GM19239 (cell line): ENCODE measurements at regions not wholly inside any gene's neighbourhood (a gene's known extent, or its start where the extent isn't known, plus 50 kb on each side); places are given as distances from the start of the nearest gene placed in this dataset.
"Not testable (repeated sequence)": the region's sequence is repeated elsewhere in the genome, so short reads cannot be mapped to it uniquely, and the experiment has no call there.

Experiments used
- DNase-seq: peaks from one replicate; pipeline ENCODE4 v3.0.0; 2011; ENCODE audit warnings: low spot score; ENCODE audit not compliant: insufficient read length
- FAIRE-seq: peaks from 2 replicates; lab custom pipeline; 2011; peaks lifted over from hg19 to GRCh38; lab: Jason Lieb, UNC

DNA sequence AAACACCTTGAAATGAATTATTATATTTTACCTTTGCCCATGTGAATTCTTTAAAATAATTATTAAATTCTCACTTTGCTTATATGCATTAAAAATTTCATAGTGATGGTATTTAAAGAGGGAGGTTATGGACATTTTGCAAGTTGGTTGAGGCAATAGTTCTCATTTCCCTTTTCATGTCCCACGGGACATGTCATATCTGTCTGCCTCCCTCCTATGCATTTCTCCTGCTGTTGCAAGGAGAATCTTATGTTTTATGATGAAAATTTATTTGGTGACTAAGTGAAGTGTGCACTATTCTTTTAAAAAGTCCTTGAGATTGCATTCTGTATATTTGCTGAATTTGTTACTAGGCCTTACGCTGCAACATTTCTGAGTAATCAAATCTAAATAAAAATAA is 67.2 kb downstream of the UTRN start:
- FAIRE-seq (peak; percentile 93), DNase-seq (no peak)

DNA sequence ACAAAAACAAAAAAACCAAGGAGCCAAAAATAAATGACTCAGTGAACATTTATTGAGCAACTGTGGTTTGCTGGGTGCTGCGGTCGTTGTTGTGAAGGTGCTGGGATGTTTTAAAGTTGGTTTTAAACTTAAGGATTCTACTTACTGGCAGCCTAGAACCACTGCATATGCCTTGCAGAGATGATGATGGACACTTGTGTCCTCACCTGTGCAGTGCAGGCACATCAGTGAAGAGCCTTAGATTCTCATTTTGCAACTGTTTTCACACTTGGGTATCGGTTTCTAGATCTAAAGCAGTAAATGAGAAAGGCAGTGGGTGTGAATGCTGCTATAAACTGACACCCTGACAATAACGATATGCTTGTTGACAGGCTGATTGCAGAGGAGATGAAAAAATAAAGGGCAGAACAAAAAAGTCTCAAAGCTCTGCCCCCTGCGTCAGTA is 68.8 kb downstream of the UTRN start:
- DNase-seq (no peak), FAIRE-seq (peak; percentile 98)

DNA sequence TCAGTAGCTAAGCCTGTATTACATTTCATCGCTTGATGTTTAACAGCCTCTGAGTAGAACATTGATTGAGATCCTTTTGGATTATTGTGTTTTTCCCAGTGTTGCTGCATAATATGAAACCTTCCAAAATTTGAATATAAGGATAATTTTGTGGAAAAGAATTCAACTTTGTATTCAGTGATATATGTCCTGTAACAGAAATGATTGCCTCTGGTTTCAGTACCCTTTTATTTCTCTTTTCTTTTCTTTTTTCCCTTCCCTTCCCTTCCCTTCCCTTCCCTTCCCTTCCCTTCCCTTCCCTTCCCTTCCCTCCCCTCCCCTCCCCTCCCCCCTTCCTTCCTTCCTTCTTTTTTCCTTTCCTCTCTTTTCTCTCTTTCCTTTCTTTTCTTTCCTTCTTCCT is 74.6 kb downstream of the UTRN start:
- DNase-seq (no peak), FAIRE-seq (no peak)

DNA sequence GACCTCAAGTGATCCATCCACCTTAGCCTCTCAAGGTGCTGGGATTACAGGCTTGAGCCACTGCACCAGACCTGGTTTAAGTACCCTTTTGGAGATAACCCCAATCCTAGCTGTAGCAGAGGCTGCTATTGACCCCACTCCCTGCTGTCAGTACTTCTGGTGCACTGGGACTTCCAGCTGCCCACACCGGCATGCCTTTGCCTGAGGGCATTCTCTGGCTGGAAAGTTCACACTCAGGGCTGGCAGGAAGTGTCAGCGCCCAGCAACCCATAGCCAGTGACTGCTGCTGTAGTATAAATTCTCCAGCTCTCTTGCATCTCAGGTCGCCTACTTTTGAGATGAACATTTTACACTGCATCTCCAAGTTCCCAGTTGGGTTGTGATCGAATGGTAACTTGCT is 75.3 kb downstream of the UTRN start:
- FAIRE-seq (no peak), DNase-seq (no peak)

DNA sequence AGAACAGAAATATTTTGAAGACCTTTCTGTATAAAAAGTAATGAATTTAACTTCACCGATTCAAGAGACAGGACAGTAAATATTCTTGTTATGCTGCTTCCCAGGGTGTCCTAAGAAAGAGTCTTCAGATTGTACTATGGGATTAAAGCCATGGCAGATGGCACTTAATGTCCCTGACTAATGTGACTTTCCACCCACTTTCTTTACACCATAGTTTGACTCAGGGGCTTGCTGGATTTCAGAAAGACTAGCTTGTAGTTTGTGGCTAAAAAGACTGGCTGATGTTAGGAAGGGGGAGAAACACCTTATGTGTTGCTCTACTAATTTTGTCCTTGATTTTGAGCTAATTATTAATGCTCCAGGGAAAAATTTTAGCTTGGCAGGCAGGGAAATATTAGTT is 75.9 kb downstream of the UTRN start:
- DNase-seq (no peak), FAIRE-seq (peak; percentile 71)

DNA sequence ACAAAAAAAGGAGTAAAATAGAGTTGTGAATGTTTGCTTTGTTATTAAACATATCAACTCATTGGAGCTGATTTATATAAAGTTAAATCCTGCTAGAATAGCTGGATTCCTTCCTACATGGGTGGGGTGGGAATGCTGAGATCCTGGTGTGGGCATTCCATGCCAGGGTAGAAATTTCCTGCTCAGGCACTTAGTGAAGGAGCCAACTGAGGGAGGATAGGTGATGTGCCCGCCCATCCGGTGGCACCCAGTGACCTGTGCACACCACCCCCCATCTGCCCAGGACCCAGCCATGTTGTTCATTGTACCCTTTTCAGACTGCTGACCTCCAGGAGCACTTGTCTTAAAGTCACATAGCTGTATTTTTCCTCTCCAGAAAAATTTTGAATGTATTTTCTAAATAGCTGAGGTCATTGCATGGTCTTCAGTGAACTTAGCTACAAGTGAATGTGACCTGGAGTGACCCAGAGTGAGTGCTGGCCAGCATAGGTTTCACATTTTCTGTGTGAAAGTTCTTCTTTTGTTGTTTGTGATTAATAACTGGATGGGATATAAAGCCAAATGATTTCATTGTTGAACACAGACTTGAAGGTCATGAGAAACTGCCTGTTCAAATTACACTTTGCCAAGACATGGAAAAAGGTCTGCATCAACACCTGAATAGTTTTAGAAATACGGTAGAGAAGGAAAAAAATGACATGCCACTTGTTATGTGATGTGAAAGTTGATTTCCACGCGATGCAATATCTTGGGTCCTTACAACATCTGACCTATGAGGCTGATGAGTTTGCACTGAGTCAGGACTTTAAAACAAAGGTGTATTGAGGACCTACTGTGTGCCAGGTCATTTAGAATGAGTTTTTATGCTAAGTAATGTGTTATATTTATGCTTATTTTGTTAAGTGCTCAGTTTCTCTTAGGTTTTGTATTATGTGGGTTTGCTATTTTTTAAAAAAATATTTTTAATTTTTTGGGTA is 77.2 kb downstream of the UTRN start:
- no peak for DNase-seq
- peak; percentile 79 for FAIRE-seq

DNA sequence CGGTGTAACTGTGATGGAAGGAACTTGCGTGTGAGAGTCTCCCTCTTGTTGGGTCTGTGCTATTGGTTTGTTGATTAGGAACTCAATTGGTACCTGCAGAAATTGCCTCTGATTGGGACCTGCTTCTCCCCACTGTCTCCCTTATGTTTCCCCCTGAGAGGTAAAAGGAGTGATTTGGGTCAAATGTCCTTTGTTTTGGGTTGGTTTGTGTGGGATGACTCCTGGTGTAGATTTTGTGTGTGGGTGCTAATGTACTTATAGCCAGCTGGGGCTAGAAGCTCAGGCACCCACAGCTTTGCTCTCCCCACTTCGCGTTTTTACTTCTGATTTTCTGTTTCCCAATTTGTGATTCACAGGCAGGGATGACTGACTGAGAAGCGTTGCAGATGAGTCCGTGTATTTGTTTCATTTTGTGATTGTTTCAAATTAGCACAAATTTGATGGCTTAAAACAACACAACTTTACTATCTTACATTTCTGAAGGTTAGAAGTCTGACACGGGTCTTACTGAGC is 79.1 kb downstream of the UTRN start:
- FAIRE-seq: peak; percentile 89
- DNase-seq: no peak

DNA sequence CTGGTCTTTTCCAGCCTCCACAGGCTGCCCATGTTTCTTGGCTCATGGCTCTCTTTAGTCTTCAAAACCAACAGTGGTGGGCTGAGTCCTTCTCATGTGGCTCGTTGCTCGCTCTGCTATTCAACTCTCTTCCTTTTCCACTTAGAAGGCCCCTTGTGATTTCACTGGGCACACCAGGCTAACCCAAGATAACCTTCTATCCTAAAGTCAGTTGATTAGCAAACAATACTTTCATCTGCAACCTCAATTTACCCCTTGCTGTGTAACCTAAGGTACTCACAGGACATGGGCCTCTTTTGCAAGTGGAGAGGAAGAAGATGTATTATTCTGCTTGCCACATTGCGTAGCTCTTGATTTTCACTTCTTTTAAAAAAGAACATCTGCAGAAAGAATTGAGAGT is 79.6 kb downstream of the UTRN start:
- FAIRE-seq: peak; percentile 42
- no peak for DNase-seq

DNA sequence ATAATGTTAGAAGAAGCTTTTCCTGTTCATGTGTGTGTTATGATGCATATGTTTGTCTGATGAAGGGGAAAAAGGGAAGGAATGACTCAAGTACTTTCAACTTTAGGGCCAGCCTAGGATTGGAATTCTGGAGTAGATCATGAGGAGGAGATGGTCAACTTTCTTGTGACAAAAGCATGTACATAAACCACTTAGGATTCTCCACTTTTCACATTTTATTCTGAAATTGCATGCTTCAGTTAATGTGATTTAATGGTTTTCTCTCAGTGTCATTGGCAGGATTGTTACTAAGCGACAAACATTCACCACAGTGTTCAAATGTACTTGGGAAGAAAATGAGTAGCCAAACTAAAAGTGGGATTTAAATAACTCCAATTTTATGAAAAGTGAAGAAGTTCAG is 80.1 kb downstream of the UTRN start:
- FAIRE-seq: no peak
- DNase-seq: no peak

DNA sequence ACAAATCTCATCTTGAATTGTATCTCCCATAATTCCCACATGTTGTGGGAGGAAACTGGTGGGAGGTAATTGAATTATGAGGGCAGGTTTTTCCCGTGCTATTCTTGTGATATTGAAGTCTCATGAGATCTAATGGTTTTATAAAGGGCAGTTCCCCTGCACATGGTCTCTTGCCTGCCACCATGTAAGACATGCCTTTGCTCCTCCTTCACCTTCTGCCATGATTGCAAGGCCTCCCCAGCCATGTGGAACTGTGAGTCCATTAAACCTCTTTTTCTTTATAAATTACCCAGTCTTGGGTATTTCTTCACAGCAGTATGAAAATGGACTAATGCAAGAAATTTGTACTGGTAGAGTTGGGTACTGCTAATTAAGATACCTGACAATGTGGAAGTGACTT is 84.6 kb downstream of the UTRN start:
- not testable (repeated sequence) for FAIRE-seq

DNA sequence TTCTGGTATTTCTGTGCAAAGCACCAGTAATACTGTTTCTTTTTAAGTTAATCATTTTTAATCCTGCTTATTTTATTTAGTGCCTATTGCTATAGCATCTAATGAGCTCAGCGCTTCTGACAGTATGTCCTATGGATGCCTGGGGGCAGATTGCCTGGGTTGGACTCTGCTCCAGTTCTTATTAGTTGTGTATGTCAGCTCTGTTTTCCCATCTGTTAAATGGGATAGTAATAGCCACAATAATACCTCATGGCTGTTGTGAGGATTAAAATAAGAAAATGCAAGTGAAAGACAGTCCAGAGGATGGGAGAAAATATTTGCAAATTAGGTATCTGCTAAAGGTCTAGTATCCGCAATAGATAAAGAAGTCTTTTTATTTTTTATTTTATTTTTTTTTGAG is 87.0 kb downstream of the UTRN start:
- FAIRE-seq: no peak
- no peak for DNase-seq

More for the DNA sequence above, 84.6 kb downstream of the UTRN start:
- not testable (repeated sequence) for DNase-seq

DNA sequence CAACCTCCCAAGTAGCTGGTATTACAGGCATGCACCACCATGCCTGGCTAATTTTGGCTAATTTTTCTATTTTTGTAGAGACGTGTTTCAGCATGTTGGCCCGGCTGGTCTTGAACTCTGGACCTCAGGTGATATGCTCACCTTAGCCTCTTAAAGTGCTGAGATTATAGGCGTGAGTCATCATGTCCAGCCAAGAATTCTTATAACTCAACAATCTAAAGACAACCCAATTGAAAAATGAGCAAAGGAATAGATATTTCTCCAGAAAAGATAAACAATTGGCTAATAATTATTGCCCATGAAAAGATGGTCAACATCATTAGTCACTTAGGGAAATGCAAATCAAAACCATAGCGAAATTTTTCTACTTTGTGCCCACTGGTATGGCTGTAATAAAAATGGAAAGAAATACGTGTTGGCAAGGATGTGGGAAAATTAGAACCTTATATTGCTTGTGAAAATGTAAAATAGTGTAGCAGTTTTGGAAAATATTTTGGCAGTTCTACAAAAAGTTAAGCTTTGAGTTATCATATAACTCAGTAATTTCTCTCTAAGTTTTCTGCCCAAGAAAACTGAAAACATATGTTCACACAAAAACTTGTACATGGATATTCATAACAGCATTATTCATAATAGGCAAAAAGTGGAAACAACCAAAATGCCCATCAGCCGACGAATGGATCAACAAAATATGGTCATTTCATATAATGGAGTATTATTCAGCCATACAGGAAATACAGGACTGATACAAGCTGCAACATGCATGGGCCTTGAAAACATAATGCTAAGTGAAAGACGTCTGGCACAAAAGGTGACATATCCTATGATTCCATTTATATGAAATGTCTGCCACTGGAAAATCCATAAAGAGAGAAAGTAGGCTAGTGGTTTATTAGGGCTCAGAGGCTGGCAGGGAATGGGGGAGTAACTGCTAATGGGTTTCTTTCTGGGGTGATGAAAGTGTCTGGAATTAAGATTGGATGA is 87.8 kb downstream of the UTRN start:
- FAIRE-seq (peak; percentile 47), DNase-seq (no peak)

DNA sequence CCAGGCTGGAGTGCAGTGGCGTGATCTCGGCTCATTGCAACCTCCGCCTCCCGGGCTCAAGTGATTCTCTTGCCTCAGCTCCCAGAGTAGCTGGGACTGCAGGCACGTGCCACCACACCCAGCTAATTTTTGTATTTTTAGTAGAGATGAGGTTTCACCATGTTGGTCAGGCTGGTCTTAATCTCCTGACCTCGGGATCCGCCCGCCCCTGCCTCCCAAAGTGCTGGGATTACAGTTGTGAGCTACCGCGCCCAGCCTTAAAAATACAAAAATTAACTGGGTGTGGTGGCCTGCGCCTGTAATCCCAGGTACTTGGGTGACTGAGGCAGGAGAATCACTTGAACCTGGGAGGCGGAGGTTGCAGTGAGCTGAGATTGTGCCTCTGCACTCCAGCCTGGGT is 89.4 kb downstream of the UTRN start:
- not testable (repeated sequence) for DNase-seq, FAIRE-seq

DNA sequence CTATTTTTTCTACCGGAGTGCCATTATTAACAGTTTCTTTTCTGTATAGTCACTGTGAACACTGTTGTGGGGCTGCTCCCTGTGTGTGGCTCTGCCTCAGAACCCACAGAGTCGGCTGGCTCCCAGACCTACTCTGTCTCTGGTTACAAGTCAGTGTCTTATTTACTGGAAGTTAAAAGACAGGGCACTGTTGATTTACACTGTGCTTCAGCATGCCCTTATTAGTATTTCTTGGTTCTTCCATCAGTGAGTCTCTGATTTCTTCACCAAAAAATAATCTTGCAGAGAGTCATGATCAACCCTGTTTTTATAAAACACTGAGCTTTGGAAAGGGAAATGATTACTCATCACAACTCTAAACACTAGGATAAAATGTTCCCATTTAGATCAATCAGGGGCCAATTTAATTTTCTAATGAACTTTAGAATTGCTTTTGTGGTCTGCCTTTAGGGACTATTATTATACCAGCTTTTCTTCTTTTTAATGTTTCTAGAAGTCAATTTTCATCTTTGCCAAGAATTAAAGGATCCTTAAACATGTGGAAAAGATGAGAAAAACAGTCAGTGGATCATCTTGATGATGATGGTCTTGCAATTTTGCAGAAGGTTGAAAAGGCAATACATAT is 92.6 kb downstream of the UTRN start:
- no peak for DNase-seq
- FAIRE-seq: no peak

DNA sequence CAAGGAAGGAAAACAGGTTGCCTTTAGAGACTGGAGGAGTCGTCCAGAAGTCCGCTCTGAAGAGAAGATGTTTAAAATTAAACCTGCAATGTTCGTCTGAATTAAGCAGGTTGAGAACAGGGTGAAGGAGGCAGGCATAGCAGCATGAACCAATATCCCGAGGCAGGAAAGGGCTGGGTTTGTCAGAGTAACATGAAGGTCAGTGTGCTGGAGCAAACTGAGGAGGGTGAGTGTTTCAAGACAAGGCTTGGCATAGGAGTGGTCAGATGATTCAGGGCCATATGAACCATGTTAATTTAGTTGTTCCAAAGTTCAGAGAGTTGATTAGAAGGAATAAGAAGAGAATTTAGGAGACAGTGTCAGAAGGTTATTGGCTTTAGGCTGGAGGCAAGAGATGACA is 93.3 kb downstream of the UTRN start:
- no peak for FAIRE-seq
- no peak for DNase-seq

DNA sequence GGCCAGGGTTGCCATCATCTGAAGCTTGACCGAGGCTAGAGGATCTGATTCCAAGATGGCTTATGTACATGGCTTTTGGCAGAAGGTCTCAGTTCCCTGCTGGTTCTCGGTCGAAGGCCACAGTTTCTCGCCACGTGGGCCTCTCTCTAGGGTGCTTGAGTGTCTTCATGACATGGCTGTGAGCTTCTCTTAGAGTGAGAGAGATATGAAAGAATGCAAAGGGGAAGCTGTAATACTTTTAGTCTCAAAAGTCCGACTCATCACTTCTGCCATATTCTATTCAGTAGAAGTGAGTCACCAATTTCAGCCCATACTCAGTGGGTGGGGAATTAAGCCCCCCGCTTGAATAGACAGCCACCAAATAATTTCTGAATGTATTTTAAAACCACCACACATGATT is 94.2 kb downstream of the UTRN start:
- FAIRE-seq (no peak), DNase-seq (no peak)

DNA sequence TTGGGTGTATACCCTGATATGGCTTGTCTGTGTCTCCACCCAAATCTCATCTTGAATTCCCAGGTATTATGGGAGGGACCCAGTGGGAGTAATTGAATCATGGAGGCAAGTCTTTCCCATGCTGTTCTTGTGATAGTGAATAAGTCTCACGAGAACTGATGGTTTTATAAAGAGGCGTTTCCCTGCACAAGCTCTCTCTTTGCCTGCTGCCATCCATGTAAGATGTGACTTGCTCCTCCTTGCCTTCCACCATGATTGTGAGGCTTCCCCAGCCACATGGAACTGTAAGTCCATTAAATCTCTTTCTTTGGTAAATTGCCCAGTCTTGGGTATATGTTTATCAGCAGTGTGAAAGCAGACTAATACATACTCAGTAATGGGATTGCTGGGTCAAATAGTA is 96.4 kb downstream of the UTRN start:
- not testable (repeated sequence) for DNase-seq, FAIRE-seq

DNA sequence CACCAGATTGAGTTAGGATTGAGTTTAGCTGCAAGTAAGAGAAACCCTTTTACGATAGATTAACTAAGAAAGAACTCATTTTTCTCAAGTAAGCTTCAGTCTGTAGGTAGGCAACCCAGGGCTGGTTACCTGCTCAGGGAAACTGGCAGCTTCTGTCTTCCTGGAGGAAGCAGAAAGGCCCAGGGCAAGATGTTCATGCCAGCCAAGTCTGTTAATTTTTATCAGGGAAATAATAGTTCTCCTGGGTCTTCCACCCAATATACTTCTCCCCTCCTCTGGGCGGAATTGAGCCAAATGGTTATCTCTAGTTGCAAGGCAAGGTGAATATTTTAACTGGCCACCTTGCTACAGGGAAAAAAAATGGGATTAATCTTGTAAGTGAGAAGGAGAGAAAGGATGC is 98.2 kb downstream of the UTRN start:
- no peak for DNase-seq
- FAIRE-seq: no peak

DNA sequence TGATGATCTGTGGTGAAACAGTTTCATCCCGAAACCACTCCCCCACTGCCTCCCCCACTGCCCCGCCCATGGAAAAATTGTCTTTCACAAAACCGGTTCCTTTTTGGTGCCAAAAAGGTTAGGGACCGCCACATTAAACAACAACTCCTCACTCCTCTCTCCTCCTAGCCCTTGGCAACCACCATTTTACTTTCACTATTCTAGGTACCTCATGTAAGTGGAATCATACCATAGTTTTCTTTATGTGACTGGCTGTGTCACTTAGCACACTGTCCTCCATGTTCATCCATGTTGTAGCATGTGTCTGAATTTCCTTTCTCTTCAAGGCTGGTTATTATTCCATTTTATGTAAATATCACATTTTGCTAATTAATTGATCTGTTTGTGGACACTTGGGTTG is 99.3 kb downstream of the UTRN start:
- DNase-seq (no peak), FAIRE-seq (no peak)

DNA sequence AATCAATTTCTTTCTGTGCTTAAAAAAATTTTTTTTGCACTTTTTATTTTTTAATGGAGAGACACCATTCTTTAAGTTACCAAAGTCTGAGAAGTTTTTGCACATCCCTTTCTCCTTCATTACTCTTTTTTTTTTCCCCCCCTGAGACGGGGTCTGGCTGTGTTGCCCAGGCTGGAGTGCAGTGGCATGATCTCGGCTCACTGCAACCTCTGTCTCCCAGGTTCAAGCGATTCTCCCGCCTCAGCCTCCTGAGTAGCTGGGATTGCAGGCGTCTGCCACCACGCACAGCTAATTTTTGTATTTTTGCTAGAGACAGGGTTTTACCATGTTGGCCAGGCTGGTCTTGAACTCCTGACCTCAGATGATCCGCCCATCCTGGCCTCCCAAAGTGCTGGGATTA is 104.3 kb downstream of the UTRN start:
- not testable (repeated sequence) for DNase-seq, FAIRE-seq
